ENCODE measurements at regions not wholly inside any gene's neighbourhood (a gene's known extent, or its start where the extent isn't known, plus 50 kb on each side); places are given as distances from the start of the nearest gene placed in this dataset.

DNA sequence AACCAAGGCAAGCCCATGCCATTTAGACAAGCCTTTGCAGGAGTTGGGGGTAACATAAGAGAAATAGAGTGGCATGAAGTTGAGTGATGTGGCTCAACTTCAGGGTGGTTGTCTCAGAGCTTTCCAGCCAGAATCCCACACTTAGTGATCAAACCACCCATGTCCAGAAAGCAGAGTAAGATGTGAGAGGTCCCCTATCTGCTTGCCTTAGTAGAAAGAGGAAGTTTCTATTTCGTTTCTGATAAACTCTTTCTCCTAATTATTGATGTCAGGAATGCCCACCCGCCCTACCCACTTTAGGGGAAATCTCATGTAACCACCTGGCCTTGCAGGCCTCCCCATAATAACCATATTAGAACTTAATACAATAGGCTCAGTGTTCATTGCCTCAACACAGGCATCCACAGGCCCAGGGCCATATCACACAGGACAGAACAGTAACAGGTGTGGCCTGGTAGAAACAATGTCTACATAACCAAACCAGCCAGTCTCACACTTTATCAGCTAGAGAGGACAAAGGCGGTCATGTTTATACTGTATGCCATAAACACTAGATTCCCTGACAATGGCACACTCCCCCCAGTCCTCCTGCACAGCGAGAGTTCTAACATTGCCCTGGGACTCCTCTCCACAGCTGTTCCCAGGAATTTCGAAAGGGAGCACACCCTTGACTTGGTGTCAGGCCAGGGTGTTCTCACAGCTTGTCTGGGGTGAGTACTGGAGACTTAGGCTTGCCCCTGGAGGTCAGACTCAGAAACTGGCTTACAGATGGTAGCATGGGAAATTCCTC lies 364.4 kb downstream of the CXCL12 start:
- TF ChIP-seq, protein P1, sequence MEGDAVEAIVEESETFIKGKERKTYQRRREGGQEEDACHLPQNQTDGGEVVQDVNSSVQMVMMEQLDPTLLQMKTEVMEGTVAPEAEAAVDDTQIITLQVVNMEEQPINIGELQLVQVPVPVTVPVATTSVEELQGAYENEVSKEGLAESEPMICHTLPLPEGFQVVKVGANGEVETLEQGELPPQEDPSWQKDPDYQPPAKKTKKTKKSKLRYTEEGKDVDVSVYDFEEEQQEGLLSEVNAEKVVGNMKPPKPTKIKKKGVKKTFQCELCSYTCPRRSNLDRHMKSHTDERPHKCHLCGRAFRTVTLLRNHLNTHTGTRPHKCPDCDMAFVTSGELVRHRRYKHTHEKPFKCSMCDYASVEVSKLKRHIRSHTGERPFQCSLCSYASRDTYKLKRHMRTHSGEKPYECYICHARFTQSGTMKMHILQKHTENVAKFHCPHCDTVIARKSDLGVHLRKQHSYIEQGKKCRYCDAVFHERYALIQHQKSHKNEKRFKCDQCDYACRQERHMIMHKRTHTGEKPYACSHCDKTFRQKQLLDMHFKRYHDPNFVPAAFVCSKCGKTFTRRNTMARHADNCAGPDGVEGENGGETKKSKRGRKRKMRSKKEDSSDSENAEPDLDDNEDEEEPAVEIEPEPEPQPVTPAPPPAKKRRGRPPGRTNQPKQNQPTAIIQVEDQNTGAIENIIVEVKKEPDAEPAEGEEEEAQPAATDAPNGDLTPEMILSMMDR (IDR thresholded peaks at IDR 0.05; ENCODE audit: low read length), result no peak
- no peak for TF ChIP-seq EZH2 (optimal IDR thresholded peaks at IDR 0.05; ENCODE audit: low read depth, low read length)
- no peak for TF ChIP-seq EZH2phosphoT487 (IDR thresholded peaks at IDR 0.05; ENCODE audit: low read length)
